A549 (cell line): ENCODE measurements at regions not wholly inside any gene's neighbourhood (a gene's known extent, or its start where the extent isn't known, plus 50 kb on each side); places are given as distances from the start of the nearest gene placed in this dataset.

Source experiments
- ATAC-seq, 2 experiments: fragments of 200-7000 bp in 1 of 2; fragments of >200 bp in 1 of 2; cut with Nextera tagmentation in 1 of 2; cut with Tn5 transposase in 1 of 2; 3 replicates each; pipeline versions ENCODE4 v1.8.0 to v1.9.1; 2018 to 2020; ENCODE audit warnings: mild to moderate bottlenecking in 1 of 2, moderate library complexity in 1 of 2
- CTCF ChIA-PET: fragments of 300-600 bp; sonication (Branson Sonifier 250); formaldehyde crosslinking; extraction: SDS; loops from one replicate; lab custom pipeline; 2021; ENCODE audit warnings: antibody characterized with exemption, inconsistent platforms; lab: Yijun Ruan, JAX
- POLR2A ChIA-PET: fragments of 350-600 bp; formaldehyde crosslinking; extraction: SDS; loops from one replicate; lab custom pipeline; 2021; ENCODE audit warnings: antibody characterized with exemption, inconsistent platforms; lab: Yijun Ruan, JAX
- DNase-seq, 2 experiments: peaks; one replicate each; pipeline versions ENCODE4 v3.0.0 to v3.0.0-alpha.2; 2011 to 2016; ENCODE audit warnings: low read depth in 1 of 2, low spot score in 1 of 2
- FAIRE-seq: peaks from 2 replicates; lab custom pipeline; 2011; peaks lifted over from hg19 to GRCh38; lab: Jason Lieb, UNC
- H3K27ac ChIP-seq, 2 experiments: fragments of >200 bp; sonication (Bioruptor Twin); formaldehyde crosslinking; 3 replicates each; pipeline ENCODE4 v1.5.1; 2016 to 2017
- H3K4me1 ChIP-seq: fragments of >200 bp; sonication (Bioruptor Twin); formaldehyde crosslinking; 3 replicates; pipeline ENCODE4 v1.6.1; 2016
- H3K4me2 ChIP-seq: fragments of >200 bp; sonication (Bioruptor Twin); formaldehyde crosslinking; 3 replicates; pipeline ENCODE4 v1.6.1; 2016
- H3K4me3 ChIP-seq: fragments of >200 bp; sonication (Bioruptor Twin); formaldehyde crosslinking; 3 replicates; pipeline ENCODE4 v1.5.1; 2016
- H3K9me3 ChIP-seq: fragments of >200 bp; sonication (Bioruptor Twin); formaldehyde crosslinking; 3 replicates; pipeline ENCODE4 v1.6.1; 2016
- BCL3 ChIP-seq: fragments of >200 bp; sonication (Bioruptor Twin); formaldehyde crosslinking; IDR thresholded peaks from 3 replicates; pipeline ENCODE4 v1.6.1; 2016
- BHLHE40 ChIP-seq: IDR thresholded peaks from 2 replicates; pipeline ENCODE4 v1.6.1; 2012; ENCODE audit warnings: low read depth, low read length, inconsistent platforms
- CEBPB ChIP-seq, 2 experiments: fragments of >200 bp in 1 of 2; sonication (Bioruptor Twin) in 1 of 2; formaldehyde crosslinking in 1 of 2; IDR thresholded peaks; 2 replicates each; pipeline ENCODE4 v1.6.1; 2012 to 2016
- CHD4 ChIP-seq: fragments of 200-600 bp; sonication (generic); IDR thresholded peaks from 2 replicates; pipeline ENCODE4 v1.6.1; 2016; ENCODE audit warnings: antibody characterized with exemption, mild to moderate bottlenecking, borderline replicate concordance
- E2F6 ChIP-seq: IDR thresholded peaks from 2 replicates; pipeline ENCODE4 v1.6.1; 2012; ENCODE audit warnings: low read depth, borderline replicate concordance
- ELK1 ChIP-seq: fragments of 150-350 bp; IDR thresholded peaks from 2 replicates; pipeline ENCODE4 v1.6.1; 2014; ENCODE audit warnings: low read depth, mild to moderate bottlenecking, low read length
- ESRRA ChIP-seq: fragments of 150-350 bp; IDR thresholded peaks from 2 replicates; pipeline ENCODE4 v1.6.1; 2014; ENCODE audit warnings: mild to moderate bottlenecking, low read length, borderline replicate concordance
- HEYL ChIP-seq: fragments of 250-450 bp; sonication (Bioruptor Pico); IDR thresholded peaks from 2 replicates; pipeline ENCODE4 v1.8.0; 2021; ENCODE audit warnings: mild to moderate bottlenecking, moderate library complexity
- HOXB13 ChIP-seq: fragments of 250-450 bp; sonication (Bioruptor Pico); IDR thresholded peaks from 2 replicates; pipeline ENCODE4 v1.5.0; 2020; ENCODE audit warnings: low read depth, mild to moderate bottlenecking, moderate library complexity
- HOXB5 ChIP-seq: fragments of 250-450 bp; sonication (Bioruptor Pico); IDR thresholded peaks from 2 replicates; pipeline ENCODE4 v1.5.0; 2020; ENCODE audit warnings: mild to moderate bottlenecking, moderate library complexity
- JUN ChIP-seq, 2 experiments: fragments of >200 bp; sonication (Bioruptor Twin); formaldehyde crosslinking; IDR thresholded peaks; 2 replicates in 1 of 2; 3 replicates in 1 of 2; pipeline ENCODE4 v1.6.1; 2016 to 2017
- KDM1A ChIP-seq: fragments of 200-600 bp; sonication (generic); IDR thresholded peaks from 2 replicates; pipeline ENCODE4 v1.6.1; 2016; ENCODE audit warnings: low read depth, mild to moderate bottlenecking
- MAFK ChIP-seq: fragments of 450-650 bp; IDR thresholded peaks from 2 replicates; pipeline ENCODE4 v1.6.1; 2014; ENCODE audit not compliant: partially characterized antibody
- MAZ ChIP-seq: fragments of 150-350 bp; IDR thresholded peaks from 2 replicates; pipeline ENCODE4 v1.6.1; 2014; ENCODE audit warnings: antibody characterized with exemption, low read depth, low read length, borderline replicate concordance
- REST ChIP-seq: fragments of 200-600 bp; sonication (generic); IDR thresholded peaks from 2 replicates; pipeline ENCODE4 v1.6.1; 2016; ENCODE audit warnings: antibody characterized with exemption, mild to moderate bottlenecking, moderate library complexity
- RFX5 ChIP-seq: fragments of 450-650 bp; IDR thresholded peaks from 2 replicates; pipeline ENCODE4 v1.7.1; 2014; ENCODE audit warnings: antibody characterized with exemption, mild to moderate bottlenecking, moderate library complexity
- SMC3 ChIP-seq: fragments of >200 bp; sonication (Bioruptor Twin); formaldehyde crosslinking; IDR thresholded peaks from 3 replicates; pipeline ENCODE4 v1.6.1; 2018; ENCODE audit warnings: inconsistent platforms
- TFCP2L1 ChIP-seq: fragments of 250-450 bp; sonication (Bioruptor Pico); IDR thresholded peaks from 2 replicates; pipeline ENCODE4 v1.5.0; 2021; ENCODE audit warnings: mild to moderate bottlenecking
- USF2 ChIP-seq: fragments of 450-650 bp; IDR thresholded peaks from 2 replicates; pipeline ENCODE4 v1.6.1; 2014; ENCODE audit warnings: antibody characterized with exemption
- ZFP36 ChIP-seq: fragments of 450-650 bp; IDR thresholded peaks from 2 replicates; pipeline ENCODE4 v1.6.1; 2014; ENCODE audit warnings: borderline replicate concordance; ENCODE audit not compliant: partially characterized antibody
- ZSCAN20 ChIP-seq: fragments of 250-450 bp; sonication (Bioruptor Pico); IDR thresholded peaks from 2 replicates; pipeline ENCODE4 v1.8.0; 2022; ENCODE audit warnings: mild to moderate bottlenecking, moderate library complexity
- WGBS: methylation state at CpG from one replicate; pipeline ENCODE4 v1.1.6; 2017; ENCODE audit errors: missing lambda C conversion rate; 5-methylcytosine and 5-hydroxymethylcytosine counted together

- WGBS: 2% methylated on average over 1 of the region's 1 CpG
- Histone ChIP-seq H3K4me1 (no peaks in the 10 kb centered on the region), H3K9me3 (no peaks in the 10 kb centered on the region), H3K27ac (no peak overlapping the region), H3K4me3 (no peak overlapping the region), H3K4me2 (no peak overlapping the region)
- CTCF ChIA-PET: interaction anchor here (0.7 kb wide), 1 partner anchor 14 kb away, joined by 3 read pairs; no protein-coding TSS in a partner anchor
- POLR2A ChIA-PET: no interaction called here
- FAIRE-seq (no peak), ATAC-seq (no peak), DNase-seq (no peak)
- no peak for TF ChIP-seq BCL3
- no peak for TF ChIP-seq SMC3
- TF ChIP-seq HOXB5: no peak
- no peak for TF ChIP-seq TFCP2L1
- TF ChIP-seq KDM1A: no peak
- TF ChIP-seq CHD4: no peak
- TF ChIP-seq HOXB13 (CRISPR knock-in tag): no peak
Observed at GRCh38 chr17:33697557-33697956, 404.5 kb upstream of the ASIC2 start.

- TF ChIP-seq CHD4 (no peak), ESRRA (no peak), REST (no peak), USF2 (no peak), ELK1 (no peak), KDM1A (no peak), JUN (IDR thresholded peaks at IDR 0.05) (no peak), E2F6 (no peak), ZFP36 (no peak), BCL3 (no peak), ZSCAN20 (CRISPR knock-in tag) (no peak), HEYL (no peak), CEBPB (IDR thresholded peaks at IDR 0.05) (no peak), MAFK (no peak), RFX5 (no peak), HOXB5 (no peak), BHLHE40 (no peak), MAZ (no peak)
- no peak overlapping the region for H3K4me3 ChIP-seq
- no peak overlapping the region for H3K27ac ChIP-seq
- H3K4me2 ChIP-seq: no peak overlapping the region
- DNase-seq: no peak
- no peaks in the 10 kb centered on the region for H3K4me1 ChIP-seq
- WGBS: 14% methylated on average over 6 of the region's 6 CpGs
- H3K9me3 ChIP-seq: 0 out of 3 replicates have a peak, but pooled peaks cover 3% of the 10 kb centered on the region
- FAIRE-seq: no peak
- no peak for ATAC-seq
- POLR2A ChIA-PET: no interaction called here
- CTCF ChIA-PET: interaction anchor here (1.8 kb wide), 1 partner anchor 49 kb away, joined by 7 read pairs; no protein-coding TSS in a partner anchor
Observed at GRCh38 chr17:33701910-33702309, 408.8 kb upstream of the ASIC2 start.
